ENCODE measurements at regions not wholly inside any gene's neighbourhood (a gene's known extent, or its start where the extent isn't known, plus 50 kb on each side); places are given as distances from the start of the nearest gene placed in this dataset.

DNA sequence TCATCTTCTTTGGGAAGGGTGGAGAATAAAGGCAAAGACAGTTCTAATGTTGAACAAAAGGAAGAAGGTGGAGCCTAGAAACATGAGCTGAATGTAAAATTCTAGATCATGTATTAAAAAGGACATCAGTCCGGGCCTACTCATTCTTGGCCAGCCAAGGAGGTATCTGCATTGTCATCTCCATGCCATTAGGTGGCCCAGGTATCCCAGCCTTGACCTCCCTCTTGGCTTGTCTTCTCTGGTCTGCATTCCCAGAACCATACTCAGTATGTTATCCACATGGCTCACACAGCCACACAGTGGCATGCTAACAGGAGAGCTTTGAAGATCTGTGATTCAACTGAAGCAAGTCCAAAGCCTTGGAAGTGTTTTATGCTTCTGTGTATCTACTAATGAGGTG, 369.8 kb upstream of the KAZN start:
- TF ChIP-seq CTCF (IDR thresholded peaks at IDR 0.05): no peak
- no peak for ATAC-seq
- Histone ChIP-seq H3K4me3 (no peak overlapping the region), H3K9me3 (peaks cover 0 to 9% of the 10 kb centered on the region in 2 donors), H3K27ac (no peak overlapping the region), H3K27me3 (peaks cover 0 to 4% of the 10 kb centered on the region in 2 donors), H3K4me1 (no peaks in the 10 kb centered on the region), H3K36me3 (no peaks in the 10 kb centered on the region)
- intact Hi-C loops (cut with DNase I): no loop called here
- DNase-seq: no peak

DNA sequence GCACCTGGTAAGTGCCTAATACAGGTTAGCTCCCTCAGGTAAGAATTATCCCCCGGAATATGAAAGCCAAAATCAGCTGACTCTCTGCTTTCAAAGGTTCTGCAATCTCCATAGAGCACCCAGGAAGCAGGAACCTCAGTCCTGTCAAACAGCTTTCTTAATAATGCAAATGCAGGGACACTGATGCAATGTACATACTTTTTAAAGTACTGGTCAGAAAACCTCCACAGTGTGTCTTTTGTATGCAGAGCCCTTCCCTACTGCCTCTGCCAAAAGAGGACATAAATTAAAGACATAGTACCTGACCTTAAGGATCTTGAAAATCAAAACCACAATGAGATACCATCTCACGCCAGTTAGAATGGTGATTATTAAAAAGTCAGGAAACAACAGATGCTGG, 365.0 kb upstream of the KAZN start:
- ATAC-seq: no peak
- H3K36me3 ChIP-seq: no peaks in the 10 kb centered on the region
- intact Hi-C loops (cut with DNase I): no loop called here
- no peak overlapping the region for H3K27ac ChIP-seq
- peaks cover 0 to 4% of the 10 kb centered on the region in 2 donors for H3K27me3 ChIP-seq
- DNase-seq: no peak
- H3K9me3 ChIP-seq: peaks cover 0 to 9% of the 10 kb centered on the region in 2 donors
- no peak overlapping the region for H3K4me3 ChIP-seq
- peaks cover 0 to under 1% of the 10 kb centered on the region in 2 donors for H3K4me1 ChIP-seq
- TF ChIP-seq CTCF (IDR thresholded peaks at IDR 0.05): no peak

DNA sequence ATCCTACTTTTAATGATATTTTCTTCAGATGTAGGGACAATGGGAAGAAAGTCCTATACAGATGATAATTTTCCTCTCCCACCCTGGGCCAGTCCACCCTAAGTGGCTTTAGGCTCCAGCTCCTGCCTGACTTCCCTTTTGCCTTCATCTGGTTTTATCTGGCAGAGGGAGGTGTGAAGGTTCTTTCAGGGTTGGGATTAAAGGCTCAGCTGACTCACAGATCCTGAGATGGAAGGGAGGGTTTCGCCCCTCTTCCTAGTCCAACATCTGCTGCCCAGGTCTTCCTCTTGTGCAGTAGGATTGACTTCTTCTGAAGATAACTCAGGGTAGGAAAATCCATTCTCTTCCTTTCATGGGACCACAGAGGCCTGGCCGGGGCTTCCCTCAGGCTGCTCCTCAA, 362.4 kb upstream of the KAZN start:
- TF ChIP-seq CTCF (IDR thresholded peaks at IDR 0.05): no peak
- H3K9me3 ChIP-seq: peaks cover 0 to 9% of the 10 kb centered on the region in 2 donors
- intact Hi-C loops (cut with DNase I): no loop called here

DNA sequence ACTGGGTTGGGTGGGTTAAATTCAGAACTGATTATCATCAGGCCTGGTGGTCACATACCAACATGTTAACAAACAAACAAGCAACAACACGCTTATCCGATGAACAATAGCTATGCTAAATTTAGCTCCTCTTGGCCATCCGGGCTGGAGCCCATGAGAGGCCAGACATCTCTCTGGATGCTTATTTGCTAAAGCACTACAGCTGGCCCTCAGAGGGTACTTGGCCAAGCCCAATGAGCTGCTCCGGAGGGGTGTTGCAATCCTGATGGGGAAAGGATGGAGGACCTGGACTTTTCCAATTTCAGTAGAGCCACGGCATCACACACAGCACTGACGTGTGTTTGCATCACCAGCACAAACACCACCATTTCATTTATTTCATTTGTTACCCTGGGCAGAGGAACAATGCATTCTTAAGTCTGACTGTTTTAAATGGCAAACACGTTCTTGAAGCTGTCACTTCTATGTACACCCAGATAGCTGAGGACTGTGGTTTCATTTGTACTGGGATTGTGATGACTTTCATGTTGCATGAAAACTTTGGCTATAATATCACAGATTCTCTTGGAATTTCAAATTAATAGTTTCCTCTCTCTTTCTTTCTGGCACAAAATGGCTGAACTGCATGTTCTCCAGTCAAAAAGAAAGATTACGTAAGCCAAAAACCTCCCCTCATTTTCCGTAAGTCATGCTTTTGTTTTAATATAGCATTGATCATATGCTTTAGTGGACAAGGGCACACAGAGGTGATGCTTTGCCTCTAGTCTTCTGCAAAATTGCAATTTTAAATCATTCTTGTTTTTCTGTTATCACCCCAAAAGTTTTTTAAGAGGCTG, 359.8 kb upstream of the KAZN start:
- DNase-seq (peak in 3 of 4 donors; percentile 37 to 87 (median 74)), ATAC-seq (peak; percentile 69)
- no peaks in the 10 kb centered on the region for H3K27me3 ChIP-seq
- H3K4me3 ChIP-seq: no peak overlapping the region
- intact Hi-C loops (cut with DNase I): no loop called here
- peaks cover 0 to 7% of the 10 kb centered on the region in 2 donors for H3K4me1 ChIP-seq
- H3K36me3 ChIP-seq: no peaks in the 10 kb centered on the region
- TF ChIP-seq CTCF (IDR thresholded peaks at IDR 0.05): no peak
- H3K9me3 ChIP-seq: no peaks in the 10 kb centered on the region
- H3K27ac ChIP-seq: peak overlapping the region in 1 of 2 donors; percentile 44

More for the DNA sequence above, 362.4 kb upstream of the KAZN start:
- Histone ChIP-seq H3K27me3 (peaks cover 0 to 4% of the 10 kb centered on the region in 2 donors), H3K4me1 (peaks cover 0 to 4% of the 10 kb centered on the region in 2 donors), H3K27ac (no peak overlapping the region), H3K36me3 (no peaks in the 10 kb centered on the region), H3K4me3 (no peak overlapping the region)
- no peak for ATAC-seq
- no peak for DNase-seq

GRCh38 chr1:14240265-14240664, 358.2 kb upstream of the KAZN start:
- H3K9me3 ChIP-seq: no peaks in the 10 kb centered on the region
- H3K4me1 ChIP-seq: peaks cover 0 to 7% of the 10 kb centered on the region in 2 donors
- no peak overlapping the region for H3K27ac ChIP-seq
- H3K4me3 ChIP-seq: no peak overlapping the region
- ATAC-seq (no peak), DNase-seq (no peak)
- no peak for TF ChIP-seq CTCF (IDR thresholded peaks at IDR 0.05)
- H3K36me3 ChIP-seq: no peaks in the 10 kb centered on the region
- intact Hi-C loops (cut with DNase I): no loop called here
- no peaks in the 10 kb centered on the region for H3K27me3 ChIP-seq
